GM21717 (cell line): ENCODE measurements at regions not wholly inside any gene's neighbourhood (a gene's known extent, or its start where the extent isn't known, plus 50 kb on each side); places are given as distances from the start of the nearest gene placed in this dataset.

Source experiments
- ATAC-seq: cut with Tn5 transposase; IDR thresholded peaks from one replicate; pipeline ENCODE4 v1.9.1; 2021; ENCODE audit warnings: mild to moderate bottlenecking, moderate library complexity; ENCODE audit not compliant: unreplicated experiment

- peak; percentile 52 for ATAC-seq
These were observed 219.9 kb downstream of the RFC3 start for GRCh38 chr13:34037636-34038540.

DNA sequence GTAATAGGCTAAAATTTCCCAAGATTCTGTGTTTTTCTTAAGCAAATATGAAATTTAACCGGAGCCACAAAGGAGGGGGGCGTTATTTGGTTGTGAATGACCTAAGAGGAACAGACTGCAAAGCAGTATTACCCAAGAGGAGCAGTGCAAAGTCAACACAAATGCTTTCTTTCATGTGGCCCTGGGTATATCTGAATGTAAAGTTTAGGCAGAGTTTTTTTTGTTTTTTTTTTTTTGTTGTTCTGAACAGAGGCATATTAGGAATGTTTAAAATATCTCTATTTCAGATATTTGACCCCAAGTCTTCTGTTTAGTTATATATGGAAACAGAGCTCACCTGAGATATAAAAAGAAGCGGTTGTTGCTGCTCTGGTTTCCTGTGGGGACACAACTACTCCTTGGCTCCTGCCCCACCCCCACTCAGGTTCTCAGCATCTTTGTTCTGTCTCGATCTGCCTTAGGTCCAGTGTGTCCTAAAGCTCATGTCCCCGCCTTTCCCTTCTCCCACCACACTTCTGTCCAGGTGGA lies 220.7 kb downstream of the RFC3 start:
- ATAC-seq: peak; percentile 38

- no peak for ATAC-seq
These were observed 221.7 kb downstream of the RFC3 start for GRCh38 chr13:34039678-34040077.

GRCh38 chr13:34040863-34041262 lies 222.9 kb downstream of the RFC3 start:
- no peak for ATAC-seq

DNA sequence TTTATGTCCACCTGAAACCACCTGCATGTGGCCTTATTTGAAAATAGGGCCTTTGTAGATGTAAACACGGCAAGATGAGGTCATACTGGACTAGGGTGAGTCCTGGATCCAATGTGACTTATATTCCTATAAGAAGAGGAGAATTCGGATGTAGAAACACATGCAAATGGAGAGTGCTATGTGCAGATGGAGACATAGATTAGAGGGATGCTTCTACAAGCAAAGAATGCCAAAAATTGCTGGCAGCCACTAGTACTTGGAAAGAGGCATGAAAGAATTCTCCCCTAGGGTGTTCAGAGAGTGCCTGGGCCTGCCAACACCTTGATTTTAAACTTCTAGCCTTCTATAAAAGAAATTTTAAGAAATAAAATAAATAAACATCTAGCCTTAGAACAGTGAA lies 226.1 kb downstream of the RFC3 start:
- ATAC-seq: no peak

GRCh38 chr13:34044660-34045080 lies 226.7 kb downstream of the RFC3 start:
- no peak for ATAC-seq

DNA sequence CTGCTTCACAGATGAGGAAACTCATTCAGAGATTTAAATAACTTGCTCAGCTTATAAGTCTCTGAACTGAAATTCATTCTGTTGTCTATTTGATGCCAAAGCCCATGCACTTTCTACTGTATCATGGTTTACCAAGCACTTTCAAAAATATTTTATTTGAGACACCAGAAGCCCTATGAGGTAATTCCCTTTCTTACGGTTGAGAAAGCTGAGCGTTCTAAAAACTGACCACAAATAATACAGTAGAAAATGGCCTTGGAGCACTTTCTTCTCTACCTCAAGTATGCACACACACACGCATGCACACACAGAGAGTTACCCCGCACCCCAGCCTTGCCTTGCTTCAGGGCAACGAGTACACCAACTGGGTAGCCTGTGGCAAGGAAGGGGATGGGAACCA lies 228.5 kb downstream of the RFC3 start:
- no peak for ATAC-seq

- ATAC-seq: no peak
These were observed 230.7 kb downstream of the RFC3 start for GRCh38 chr13:34048652-34049051.

GRCh38 chr13:34056733-34057258 lies 238.8 kb downstream of the RFC3 start:
- no peak for ATAC-seq

DNA sequence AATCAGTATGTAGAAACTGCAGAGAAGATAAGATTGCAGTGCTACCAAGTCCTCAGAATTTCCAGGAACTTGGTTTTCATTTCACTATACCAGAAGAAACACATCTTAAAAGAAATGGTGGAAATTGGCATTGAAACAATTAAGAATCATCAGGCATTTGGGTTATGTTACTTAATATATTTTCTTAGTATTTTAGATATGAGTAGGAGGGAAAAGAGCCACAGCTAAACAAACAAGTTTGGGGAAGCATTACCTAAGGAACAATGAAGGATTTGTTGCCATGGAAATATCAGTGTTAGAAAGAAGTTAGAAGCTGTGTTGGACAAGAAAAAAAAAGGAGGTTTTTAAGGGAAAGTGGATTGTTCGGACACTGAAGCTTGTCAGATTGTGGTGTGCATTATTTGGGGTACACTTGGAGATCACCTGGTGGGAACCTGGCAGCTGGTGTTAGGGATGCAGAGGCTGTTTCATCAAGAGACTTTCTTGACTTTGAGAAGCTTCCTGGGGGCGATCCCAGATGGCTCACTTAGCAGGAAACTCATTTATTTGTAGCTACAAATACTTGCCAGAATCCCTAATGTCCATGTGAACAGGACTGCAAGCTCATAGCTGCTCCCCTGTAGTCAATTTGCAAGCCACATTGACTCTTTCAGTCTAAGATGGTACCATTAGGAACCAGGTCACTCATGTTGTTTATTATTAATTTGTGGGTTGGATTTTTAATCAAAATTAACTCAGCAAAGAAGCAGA lies 246.7 kb downstream of the RFC3 start:
- ATAC-seq: no peak

DNA sequence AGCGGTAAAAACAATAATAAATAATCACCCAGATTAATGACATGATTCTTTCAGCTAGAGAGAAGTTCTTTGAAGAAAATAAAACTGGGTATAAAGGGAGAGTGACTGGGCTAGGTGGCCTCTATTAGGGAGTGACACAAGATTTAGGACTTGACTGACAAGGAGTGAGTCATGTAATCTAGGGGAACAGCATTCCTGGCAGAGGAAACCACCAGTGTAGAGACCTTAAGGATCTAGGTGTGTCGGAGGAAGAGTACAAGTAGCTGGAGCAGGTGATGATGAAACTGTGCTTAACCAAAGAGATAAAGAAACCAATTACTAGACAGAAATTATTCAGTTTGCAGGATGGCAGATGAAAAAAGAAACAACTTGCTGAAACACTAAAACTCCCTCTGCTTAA lies 248.0 kb downstream of the RFC3 start:
- ATAC-seq: no peak

DNA sequence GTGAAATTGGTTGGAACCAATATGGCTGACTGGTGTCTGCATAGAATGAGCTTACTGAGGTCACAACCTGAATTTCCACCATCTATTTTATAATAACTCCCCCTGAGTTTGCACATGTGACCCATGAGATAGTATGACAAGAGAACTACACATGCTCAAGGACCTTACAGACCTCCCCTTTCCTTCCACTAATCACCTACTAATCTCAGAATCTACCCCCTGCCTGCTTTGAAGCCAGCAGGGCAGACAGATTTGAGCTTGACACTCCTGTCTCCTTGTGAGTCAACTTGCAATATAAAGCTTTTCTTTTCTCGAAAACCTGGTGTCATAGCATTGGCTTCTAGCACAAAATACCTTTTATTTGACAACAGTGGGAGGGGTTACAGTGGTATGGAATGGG lies 248.4 kb downstream of the RFC3 start:
- ATAC-seq: no peak

DNA sequence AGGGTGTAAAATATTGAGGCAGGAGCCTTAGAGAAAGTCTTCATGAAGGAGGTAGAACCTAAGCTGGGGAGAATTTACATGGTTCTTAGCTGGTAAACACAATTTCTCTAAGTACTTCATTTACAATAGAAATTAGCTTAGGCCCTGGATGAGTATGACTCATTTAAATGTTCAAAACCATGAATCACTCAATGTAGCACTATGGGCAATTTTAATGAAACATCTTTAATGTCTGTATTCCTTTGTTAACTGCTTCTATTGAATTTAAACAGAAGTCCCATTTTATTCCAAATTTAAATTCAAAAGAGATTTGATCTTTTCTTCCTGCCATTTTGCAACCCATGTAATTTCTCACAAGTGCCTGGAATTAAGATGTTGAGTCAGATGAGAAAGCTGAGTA lies 252.1 kb downstream of the RFC3 start:
- ATAC-seq: no peak

DNA sequence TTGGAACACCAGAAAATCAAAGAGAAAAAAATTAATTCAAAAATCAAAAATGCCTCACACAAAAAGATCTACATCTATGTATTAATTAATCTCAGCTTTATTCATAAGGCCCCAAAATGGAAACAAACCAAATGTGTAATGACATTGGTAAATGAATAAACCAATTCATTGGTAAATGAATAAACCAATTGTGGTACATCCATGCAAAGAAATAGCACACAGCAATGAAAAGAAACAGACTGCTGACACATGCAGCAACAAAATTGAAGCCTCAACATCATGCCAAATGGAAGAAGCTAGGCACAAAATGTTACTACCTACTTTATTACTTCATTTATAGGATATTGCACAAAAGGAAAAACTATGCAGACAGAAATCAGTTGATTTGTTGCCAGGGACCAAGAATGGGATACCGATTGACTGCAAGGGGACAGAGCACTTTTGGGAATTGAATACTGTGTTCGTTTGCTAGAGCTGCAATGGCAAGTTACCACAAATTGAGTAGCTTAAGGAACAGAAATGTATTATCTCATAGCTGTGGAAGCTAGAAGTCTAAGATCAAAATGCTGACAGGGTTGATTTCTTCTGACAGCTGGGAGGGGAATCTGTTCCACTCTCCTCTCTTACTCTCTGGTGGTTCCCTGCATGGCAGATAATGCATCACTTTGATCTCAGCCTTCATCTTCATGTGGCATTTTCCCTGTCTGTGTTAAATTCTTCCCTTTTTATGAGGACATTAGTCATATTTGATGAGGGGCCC lies 252.8 kb downstream of the RFC3 start:
- no peak for ATAC-seq

DNA sequence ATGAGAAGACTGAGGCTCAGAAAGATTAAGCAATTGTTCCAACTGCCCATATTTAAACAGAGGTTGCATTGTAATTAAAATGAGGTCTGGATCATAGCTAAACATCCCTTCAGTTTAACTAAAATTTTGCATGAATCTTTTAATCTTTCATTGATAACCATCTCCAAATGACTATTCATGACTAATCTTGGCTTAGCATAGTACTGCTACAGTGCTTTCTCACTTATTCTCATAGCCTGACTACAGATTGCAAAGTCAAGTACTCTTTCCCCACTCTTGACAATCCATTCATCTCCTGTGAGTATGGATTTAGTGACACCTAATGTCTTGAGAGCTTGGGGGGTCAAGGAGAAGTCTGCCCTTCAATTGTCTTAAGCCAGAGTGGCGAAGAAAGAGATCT lies 258.4 kb downstream of the RFC3 start:
- ATAC-seq: no peak

DNA sequence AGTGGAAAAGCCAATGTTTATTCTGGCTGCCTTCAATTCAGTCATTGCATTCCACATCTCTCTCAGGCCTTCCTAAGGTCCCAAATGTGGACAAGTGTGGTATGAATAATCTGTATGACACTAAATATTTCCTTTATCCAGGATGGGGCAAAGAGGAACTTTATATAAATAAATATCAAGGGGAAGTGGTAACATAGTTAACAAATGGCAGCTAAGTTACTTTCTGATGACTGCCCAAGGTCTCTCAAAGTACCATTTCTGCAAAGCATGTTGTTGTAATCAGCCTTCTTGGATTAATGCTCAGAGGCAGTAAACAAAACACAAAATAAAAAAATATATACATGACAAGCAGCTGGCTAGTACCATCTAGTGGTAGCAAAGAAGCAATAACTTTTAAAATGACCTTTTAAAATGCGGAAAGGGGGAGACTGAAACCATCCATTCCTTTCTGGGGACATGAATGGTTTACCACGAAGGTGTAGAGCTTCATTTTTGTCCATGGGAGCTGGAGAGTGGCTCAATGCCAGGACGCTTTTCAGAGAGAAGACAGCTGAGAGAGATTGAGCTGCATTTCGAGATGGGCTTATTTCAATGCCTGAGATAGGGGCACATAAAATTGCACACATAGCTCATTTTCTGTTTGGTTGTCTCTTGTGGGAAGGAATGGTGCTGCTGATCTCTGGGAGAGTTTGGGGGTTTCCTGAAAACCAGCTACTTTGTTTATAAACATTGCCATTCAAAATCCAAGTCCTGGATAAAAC lies 259.2 kb downstream of the RFC3 start:
- no peak for ATAC-seq

DNA sequence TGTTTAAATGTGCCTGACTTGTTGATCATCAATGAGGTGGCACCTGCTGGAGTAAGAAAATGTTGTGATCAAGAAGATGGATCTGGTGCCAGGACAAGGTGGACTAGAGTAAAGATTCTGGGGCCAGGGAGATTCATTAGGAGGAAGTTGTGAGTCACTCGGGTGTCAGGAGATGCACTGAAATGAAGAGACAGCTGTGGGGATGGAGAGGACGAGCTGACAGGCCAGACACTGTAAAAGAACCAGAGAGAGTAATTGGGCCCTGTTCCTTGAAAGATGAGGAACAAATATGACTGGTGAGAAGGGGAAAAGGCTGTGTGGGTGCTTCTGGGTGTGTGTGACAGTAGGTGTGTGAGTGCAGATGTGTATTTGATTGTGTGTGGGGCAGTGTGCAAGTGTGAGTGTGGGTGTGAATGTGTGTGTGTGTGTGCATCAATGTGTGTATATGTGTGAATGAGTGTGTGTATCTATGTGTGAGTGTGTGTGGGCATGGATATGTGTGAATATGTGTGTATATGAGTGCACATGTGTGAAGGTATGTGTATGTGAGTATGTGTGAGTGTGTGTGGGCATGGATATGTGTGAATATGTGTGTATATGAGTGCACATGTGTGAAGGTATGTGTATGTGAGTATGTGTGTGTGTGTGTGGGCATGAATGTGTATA lies 260.5 kb downstream of the RFC3 start:
- ATAC-seq: no peak

GRCh38 chr13:34085204-34085603 lies 267.3 kb downstream of the RFC3 start:
- ATAC-seq: no peak

GRCh38 chr13:34086281-34086680 lies 268.3 kb downstream of the RFC3 start:
- ATAC-seq: peak; percentile 82

GRCh38 chr13:34087791-34088190 lies 269.8 kb downstream of the RFC3 start:
- no peak for ATAC-seq
